ENCODE measurements at regions not wholly inside any gene's neighbourhood (a gene's known extent, or its start where the extent isn't known, plus 50 kb on each side); places are given as distances from the start of the nearest gene placed in this dataset.

DNA sequence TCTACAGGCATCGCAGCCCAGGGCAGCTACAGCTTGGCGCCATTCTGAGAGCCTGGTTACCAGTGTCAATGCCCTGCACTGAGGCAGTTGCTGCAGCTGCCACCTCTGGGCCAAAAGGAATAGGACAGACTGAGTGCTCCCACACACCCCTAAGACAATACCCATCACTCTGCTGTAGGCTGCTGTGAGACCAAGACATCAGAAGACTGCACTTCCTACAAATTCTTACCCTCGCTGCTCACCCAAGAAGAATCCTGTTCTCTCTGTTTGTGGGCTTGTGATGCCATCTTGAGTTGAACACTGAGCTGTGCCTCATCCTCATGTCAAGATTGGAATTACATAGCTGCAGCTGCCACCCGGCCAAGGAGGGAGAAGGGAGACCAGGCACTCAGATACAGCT is 1847.0 kb upstream of the PCDH10 start:
- 100% methylated on average over 2 of the region's 4 CpGs for WGBS
- Histone ChIP-seq H3K27ac (replicated peaks in 1 of 4) (no peak overlapping the region), H3K4me3 (no peak overlapping the region), H3K4me1 (no peaks in the 10 kb centered on the region), H3K36me3 (no peaks in the 10 kb centered on the region), H3K9me3 (no peaks in the 10 kb centered on the region), H3K27me3 (no peaks in the 10 kb centered on the region)
- no peak for DNase-seq (ENCODE audit: extremely low spot score)
- intact Hi-C loops (cut with DNase I): no loop called here
- no peak for TF ChIP-seq POLR2AphosphoS5 (IDR thresholded peaks at IDR 0.05)
- TF ChIP-seq EP300 (IDR thresholded peaks at IDR 0.05): no peak
- no peak for TF ChIP-seq POLR2A (IDR thresholded peaks at IDR 0.05; ENCODE audit: low read depth)
- TF ChIP-seq, protein P1, sequence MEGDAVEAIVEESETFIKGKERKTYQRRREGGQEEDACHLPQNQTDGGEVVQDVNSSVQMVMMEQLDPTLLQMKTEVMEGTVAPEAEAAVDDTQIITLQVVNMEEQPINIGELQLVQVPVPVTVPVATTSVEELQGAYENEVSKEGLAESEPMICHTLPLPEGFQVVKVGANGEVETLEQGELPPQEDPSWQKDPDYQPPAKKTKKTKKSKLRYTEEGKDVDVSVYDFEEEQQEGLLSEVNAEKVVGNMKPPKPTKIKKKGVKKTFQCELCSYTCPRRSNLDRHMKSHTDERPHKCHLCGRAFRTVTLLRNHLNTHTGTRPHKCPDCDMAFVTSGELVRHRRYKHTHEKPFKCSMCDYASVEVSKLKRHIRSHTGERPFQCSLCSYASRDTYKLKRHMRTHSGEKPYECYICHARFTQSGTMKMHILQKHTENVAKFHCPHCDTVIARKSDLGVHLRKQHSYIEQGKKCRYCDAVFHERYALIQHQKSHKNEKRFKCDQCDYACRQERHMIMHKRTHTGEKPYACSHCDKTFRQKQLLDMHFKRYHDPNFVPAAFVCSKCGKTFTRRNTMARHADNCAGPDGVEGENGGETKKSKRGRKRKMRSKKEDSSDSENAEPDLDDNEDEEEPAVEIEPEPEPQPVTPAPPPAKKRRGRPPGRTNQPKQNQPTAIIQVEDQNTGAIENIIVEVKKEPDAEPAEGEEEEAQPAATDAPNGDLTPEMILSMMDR (IDR thresholded peaks at IDR 0.05): no peak

DNA sequence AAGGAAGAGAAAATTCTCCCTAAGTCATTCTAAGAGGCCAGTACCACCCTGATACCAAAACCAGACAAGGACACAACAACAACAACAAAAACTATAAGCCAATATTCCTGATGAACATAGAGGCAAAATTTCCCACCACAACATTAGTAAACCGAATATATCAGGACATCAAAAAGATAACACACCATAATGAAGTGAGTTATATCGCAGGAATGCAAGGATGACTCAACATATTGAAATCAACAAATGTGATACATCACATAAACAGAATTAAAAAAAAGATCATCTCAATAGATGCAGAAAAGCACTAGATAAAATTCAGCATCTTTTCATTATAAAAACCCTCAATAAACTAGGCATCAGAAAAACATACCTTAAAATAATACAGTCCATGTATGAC is 1844.4 kb upstream of the PCDH10 start:
- 89% methylated on average over 2 of the region's 2 CpGs for WGBS
- Histone ChIP-seq H3K27ac (replicated peaks in 1 of 4) (no peak overlapping the region), H3K4me3 (no peak overlapping the region), H3K4me1 (no peaks in the 10 kb centered on the region), H3K9me3 (no peaks in the 10 kb centered on the region), H3K27me3 (no peaks in the 10 kb centered on the region), H3K36me3 (no peaks in the 10 kb centered on the region)
- TF ChIP-seq, protein P1 (IDR thresholded peaks at IDR 0.05): no peak
- no peak for TF ChIP-seq POLR2AphosphoS5 (IDR thresholded peaks at IDR 0.05)
- TF ChIP-seq EP300 (IDR thresholded peaks at IDR 0.05): no peak
- TF ChIP-seq POLR2A (IDR thresholded peaks at IDR 0.05; ENCODE audit: low read depth): no peak
- intact Hi-C loops (cut with DNase I): no loop called here
- DNase-seq (ENCODE audit: extremely low spot score): no peak

DNA sequence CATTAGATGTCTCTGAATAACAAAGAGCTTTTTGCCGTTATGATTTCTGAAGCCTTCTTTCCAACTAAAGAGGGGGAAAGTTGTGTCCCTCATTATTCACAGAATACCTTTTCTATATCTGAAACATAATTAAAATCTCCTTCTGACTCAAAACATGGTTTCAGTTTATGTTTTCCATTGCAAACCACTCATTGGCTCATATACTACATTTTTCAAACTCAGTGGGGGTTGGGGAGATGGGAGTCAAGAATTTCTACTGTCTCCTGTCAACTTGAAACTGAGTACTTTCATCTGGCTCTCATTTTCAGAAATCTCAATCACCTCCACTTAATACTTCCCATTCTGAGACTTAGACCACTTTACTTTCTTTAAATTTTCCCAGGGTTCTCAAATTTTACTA is 1839.5 kb upstream of the PCDH10 start:
- H3K36me3 ChIP-seq: no peaks in the 10 kb centered on the region
- H3K4me3 ChIP-seq: no peak overlapping the region
- no peaks in the 10 kb centered on the region for H3K27me3 ChIP-seq
- H3K9me3 ChIP-seq: no peaks in the 10 kb centered on the region
- TF ChIP-seq, protein P1 (IDR thresholded peaks at IDR 0.05): no peak
- no peak for TF ChIP-seq POLR2AphosphoS5 (IDR thresholded peaks at IDR 0.05)
- WGBS: 72% methylated on average over 1 of the region's 1 CpG
- no peaks in the 10 kb centered on the region for H3K4me1 ChIP-seq
- no peak overlapping the region for H3K27ac ChIP-seq (replicated peaks in 1 of 4)
- no peak for DNase-seq (ENCODE audit: extremely low spot score)
- intact Hi-C loops (cut with DNase I): no loop called here

DNA sequence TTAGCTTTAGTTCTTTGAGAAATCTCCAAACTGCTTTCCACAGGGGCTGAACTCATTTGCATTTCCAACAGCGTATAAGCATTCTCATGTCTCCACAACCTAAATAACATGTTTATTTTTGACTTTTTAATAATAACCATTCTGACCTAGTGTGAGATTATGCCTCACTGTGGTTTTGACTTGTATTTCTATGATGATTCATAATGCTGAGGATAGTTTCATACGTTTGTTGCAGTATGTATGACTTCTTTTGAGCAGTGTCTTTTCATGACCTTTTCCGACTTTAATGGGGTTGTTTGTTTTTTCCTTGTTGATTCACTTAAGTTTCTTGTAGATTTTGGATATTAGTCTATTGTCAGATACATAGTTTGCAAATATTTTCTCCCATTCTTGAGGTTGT is 1833.0 kb upstream of the PCDH10 start:
- 71% methylated on average over 3 of the region's 3 CpGs for WGBS
- no peak for DNase-seq (ENCODE audit: extremely low spot score)

DNA sequence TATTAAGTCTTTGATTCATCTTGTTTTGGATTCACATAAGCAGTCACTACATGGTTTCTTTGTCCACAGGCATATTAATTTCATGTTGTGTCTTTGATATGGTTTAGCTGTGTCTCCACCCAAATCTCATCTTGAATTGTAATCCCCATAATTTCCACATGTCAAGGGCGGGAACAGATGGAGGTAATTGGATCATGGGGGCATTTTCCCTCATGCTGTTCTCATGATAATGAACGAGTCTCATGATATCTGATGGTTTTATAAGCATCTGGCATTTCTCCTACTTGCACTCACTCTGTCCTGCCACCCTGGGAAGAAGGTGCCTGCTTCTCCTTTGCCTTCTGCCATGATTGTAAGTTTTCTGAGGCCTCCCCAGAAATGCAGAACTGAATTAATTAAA is 1811.2 kb upstream of the PCDH10 start:
- WGBS: 74% methylated on average over 2 of the region's 2 CpGs
- H3K27ac ChIP-seq (replicated peaks in 1 of 4): no peak overlapping the region
- no peaks in the 10 kb centered on the region for H3K9me3 ChIP-seq
- DNase-seq (ENCODE audit: extremely low spot score): no peak
- peaks cover 0 to 13% (median 0%) of the 10 kb centered on the region in 4 donors for H3K4me1 ChIP-seq
- no peaks in the 10 kb centered on the region for H3K36me3 ChIP-seq
- intact Hi-C loops (cut with DNase I): no loop called here
- H3K4me3 ChIP-seq: no peak overlapping the region
- TF ChIP-seq, protein P1 (IDR thresholded peaks at IDR 0.05): no peak
- H3K27me3 ChIP-seq: no peaks in the 10 kb centered on the region

More for the DNA sequence above, 1833.0 kb upstream of the PCDH10 start:
- Histone ChIP-seq H3K27me3 (no peaks in the 10 kb centered on the region), H3K27ac (replicated peaks in 1 of 4) (no peak overlapping the region), H3K4me1 (peaks cover 0 to 30% (median 0%) of the 10 kb centered on the region in 4 donors), H3K4me3 (no peak overlapping the region), H3K36me3 (no peaks in the 10 kb centered on the region), H3K9me3 (no peaks in the 10 kb centered on the region)
- intact Hi-C loops (cut with DNase I): no loop called here
- no peak for TF ChIP-seq EP300 (IDR thresholded peaks at IDR 0.05)
- TF ChIP-seq, protein P1 (IDR thresholded peaks at IDR 0.05): no peak
- TF ChIP-seq POLR2A (IDR thresholded peaks at IDR 0.05; ENCODE audit: low read depth): no peak
- no peak for TF ChIP-seq POLR2AphosphoS5 (IDR thresholded peaks at IDR 0.05)
